ENCODE measurements at regions not wholly inside any gene's neighbourhood (a gene's known extent, or its start where the extent isn't known, plus 50 kb on each side); places are given as distances from the start of the nearest gene placed in this dataset.
"Not testable (repeated sequence)": the region's sequence is repeated elsewhere in the genome, so short reads cannot be mapped to it uniquely, and the experiment has no call there.

DNA sequence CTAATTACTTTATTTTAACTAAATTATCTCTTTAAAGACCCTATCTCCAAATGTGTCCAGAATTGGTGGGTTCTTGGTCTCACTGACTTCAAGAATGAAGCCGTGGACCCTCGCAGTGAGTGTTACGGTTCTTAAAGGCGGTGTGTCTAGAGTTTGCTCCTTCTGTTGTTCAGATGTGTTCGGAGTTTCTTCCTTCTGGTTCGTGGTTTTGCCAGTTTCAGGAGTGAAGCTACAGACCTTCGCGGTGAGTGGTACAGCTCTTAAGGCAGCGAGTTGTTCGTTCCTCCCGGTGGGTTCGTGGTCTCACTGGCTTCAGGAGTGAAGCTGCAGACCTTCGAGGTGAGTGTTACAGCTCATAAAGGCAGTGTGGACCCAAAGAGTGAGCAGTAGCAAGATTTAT, 77.5 kb upstream of the RGS1 start:
- not testable (repeated sequence) for TF ChIP-seq POLR2A (IDR thresholded peaks at IDR 0.05; ENCODE audit: extremely low read depth, insufficient read length)
- TF ChIP-seq, protein P1, sequence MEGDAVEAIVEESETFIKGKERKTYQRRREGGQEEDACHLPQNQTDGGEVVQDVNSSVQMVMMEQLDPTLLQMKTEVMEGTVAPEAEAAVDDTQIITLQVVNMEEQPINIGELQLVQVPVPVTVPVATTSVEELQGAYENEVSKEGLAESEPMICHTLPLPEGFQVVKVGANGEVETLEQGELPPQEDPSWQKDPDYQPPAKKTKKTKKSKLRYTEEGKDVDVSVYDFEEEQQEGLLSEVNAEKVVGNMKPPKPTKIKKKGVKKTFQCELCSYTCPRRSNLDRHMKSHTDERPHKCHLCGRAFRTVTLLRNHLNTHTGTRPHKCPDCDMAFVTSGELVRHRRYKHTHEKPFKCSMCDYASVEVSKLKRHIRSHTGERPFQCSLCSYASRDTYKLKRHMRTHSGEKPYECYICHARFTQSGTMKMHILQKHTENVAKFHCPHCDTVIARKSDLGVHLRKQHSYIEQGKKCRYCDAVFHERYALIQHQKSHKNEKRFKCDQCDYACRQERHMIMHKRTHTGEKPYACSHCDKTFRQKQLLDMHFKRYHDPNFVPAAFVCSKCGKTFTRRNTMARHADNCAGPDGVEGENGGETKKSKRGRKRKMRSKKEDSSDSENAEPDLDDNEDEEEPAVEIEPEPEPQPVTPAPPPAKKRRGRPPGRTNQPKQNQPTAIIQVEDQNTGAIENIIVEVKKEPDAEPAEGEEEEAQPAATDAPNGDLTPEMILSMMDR (IDR thresholded peaks at IDR 0.05; ENCODE audit: low read depth, low read length): not testable (repeated sequence)

All from NB4 (cell line).